Naive B cell (primary cell): ENCODE measurements at regions not wholly inside any gene's neighbourhood (a gene's known extent, or its start where the extent isn't known, plus 50 kb on each side); places are given as distances from the start of the nearest gene placed in this dataset.

Source experiments
- ATAC-seq, 2 donors: fragments of 150-1000 bp; cut with Tn5 transposase; 2 replicates each; pipeline ENCODE4 v1.10.0; 2021; ENCODE audit warnings: low read depth in 2 of 2, mild to moderate bottlenecking in 2 of 2, moderate library complexity in 2 of 2
- DNase-seq: peaks from one replicate; pipeline ENCODE4 v3.0.0; 2022
- H3K27ac Mint-ChIP-seq, 6 donors: one replicate each; pipeline ENCODE4 v1.8.0; 2020 to 2022; ENCODE audit warnings: mild to moderate bottlenecking in 6 of 6, mixed read lengths in 6 of 6, moderate library complexity in 5 of 6, inconsistent platforms in 2 of 6
- H3K27me3 Mint-ChIP-seq, 3 donors: one replicate each; pipeline ENCODE4 v1.8.0; 2021 to 2022; ENCODE audit warnings: mixed read lengths in 3 of 3, mild to moderate bottlenecking in 1 of 3
- H3K36me3 Mint-ChIP-seq, 2 donors: one replicate each; pipeline ENCODE4 v1.8.0; 2020 to 2022; ENCODE audit warnings: mixed read lengths in 2 of 2, inconsistent platforms in 1 of 2, mild to moderate bottlenecking in 1 of 2
- H3K4me1 Mint-ChIP-seq, 3 donors: one replicate each; pipeline ENCODE4 v1.8.0; 2020 to 2022; ENCODE audit warnings: mixed read lengths in 3 of 3, inconsistent platforms in 1 of 3, mild to moderate bottlenecking in 1 of 3, moderate library complexity in 1 of 3
- H3K4me3 Mint-ChIP-seq, 8 donors: one replicate each; pipeline ENCODE4 v1.8.0; 2020 to 2022; ENCODE audit warnings: mild to moderate bottlenecking in 8 of 8, mixed read lengths in 8 of 8, moderate library complexity in 8 of 8, inconsistent platforms in 2 of 8
- H3K9me3 Mint-ChIP-seq, 7 donors: one replicate each; pipeline ENCODE4 v1.8.0; 2020 to 2022; ENCODE audit warnings: mixed read lengths in 7 of 7, mild to moderate bottlenecking in 5 of 7, inconsistent platforms in 2 of 7, moderate library complexity in 1 of 7

DNA sequence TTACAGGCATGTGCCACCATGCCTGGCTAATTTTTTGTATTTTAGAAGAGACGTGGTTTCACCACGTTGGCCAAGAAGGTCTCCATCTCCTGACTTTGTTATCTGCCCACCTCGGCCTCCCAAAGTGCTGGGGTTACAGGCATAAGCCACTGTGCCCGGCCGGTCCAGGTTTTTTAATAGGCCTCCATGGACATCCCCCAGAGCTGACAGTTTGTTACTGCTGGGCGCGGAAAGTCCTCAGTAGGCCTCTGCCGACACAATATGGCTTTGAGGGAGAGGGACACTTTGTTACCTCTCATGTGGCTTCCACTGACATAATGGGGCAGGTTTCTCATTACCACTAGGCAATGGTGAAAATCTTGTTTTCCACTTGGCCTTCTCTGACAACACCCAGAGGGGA is 152.0 kb downstream of the WNT7A start:
- H3K27ac Mint-ChIP-seq = no peak overlapping the region
- peaks cover 0 to 8% of the 10 kb centered on the region in 2 donors for H3K36me3 Mint-ChIP-seq
- peaks cover 6 to 46% (median 16%) of the 10 kb centered on the region in 7 donors for H3K9me3 Mint-ChIP-seq
- H3K27me3 Mint-ChIP-seq = peaks cover 24 to 49% (median 42%) of the 10 kb centered on the region in 3 donors
- DNase-seq (no peak), ATAC-seq (no peak)
- H3K4me3 Mint-ChIP-seq = no peak overlapping the region
- no peaks in the 10 kb centered on the region for H3K4me1 Mint-ChIP-seq

DNA sequence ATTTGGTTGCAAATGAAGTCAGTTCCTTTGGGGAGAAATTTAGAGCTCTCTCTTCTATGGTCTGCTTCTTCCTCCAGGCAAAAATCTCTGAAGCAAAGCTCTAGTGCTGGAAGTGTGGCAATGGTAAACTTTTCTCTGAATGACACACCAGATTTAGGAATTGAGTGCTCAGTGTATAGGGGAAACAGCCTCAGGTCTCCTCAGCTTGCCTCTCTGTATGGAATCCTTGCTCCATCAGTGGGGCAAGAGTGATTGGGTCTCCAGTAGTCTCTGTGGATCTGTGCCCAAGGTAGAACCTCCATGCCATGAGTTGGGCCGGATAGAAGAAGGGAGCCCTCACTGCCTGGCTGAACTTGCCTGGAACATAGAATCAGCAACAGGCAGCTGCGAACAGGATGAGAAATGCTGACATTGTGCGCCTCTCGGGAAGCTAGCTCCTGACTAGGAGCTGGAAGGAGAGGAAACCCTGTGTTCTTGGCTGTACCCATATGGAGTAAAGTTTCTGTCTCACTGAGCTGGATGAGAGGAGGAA is 156.1 kb downstream of the WNT7A start:
- DNase-seq = no peak
- Mint-ChIP-seq H3K27me3 (peaks cover 0 to 14% (median 7%) of the 10 kb centered on the region in 3 donors), H3K4me1 (no peaks in the 10 kb centered on the region), H3K27ac (peak overlapping the region in 1 of 6 donors; percentile 17), H3K4me3 (no peak overlapping the region), H3K9me3 (peaks cover 11 to 40% (median 17%) of the 10 kb centered on the region in 7 donors), H3K36me3 (peaks cover 0 to 16% of the 10 kb centered on the region in 2 donors)
- no peak for ATAC-seq

DNA sequence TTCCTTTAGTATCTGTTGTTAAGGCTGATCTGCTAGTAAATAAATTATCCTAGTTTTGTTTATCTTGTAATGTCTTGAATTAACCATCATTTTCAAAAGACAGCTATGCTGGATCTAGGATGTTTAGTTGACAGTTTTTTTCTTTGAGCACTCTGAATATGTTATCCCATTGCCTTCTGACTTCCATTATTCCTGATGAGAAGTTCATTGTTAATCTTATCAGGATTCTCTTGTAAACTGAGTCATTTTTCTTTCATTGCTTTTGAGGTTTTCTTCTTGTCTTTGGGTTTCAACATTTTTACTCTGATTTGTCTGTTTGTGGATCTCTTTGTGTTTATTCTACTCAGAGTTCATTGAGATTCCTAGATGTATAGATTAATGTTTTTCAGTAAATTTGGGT is 157.7 kb downstream of the WNT7A start:
- DNase-seq (no peak), ATAC-seq (no peak)
- Mint-ChIP-seq H3K27ac (no peak overlapping the region), H3K4me1 (no peaks in the 10 kb centered on the region), H3K27me3 (peaks cover 0 to 6% (median 4%) of the 10 kb centered on the region in 3 donors), H3K36me3 (peaks cover 0 to 16% of the 10 kb centered on the region in 2 donors), H3K4me3 (no peak overlapping the region), H3K9me3 (peaks cover 11 to 40% (median 17%) of the 10 kb centered on the region in 7 donors)

DNA sequence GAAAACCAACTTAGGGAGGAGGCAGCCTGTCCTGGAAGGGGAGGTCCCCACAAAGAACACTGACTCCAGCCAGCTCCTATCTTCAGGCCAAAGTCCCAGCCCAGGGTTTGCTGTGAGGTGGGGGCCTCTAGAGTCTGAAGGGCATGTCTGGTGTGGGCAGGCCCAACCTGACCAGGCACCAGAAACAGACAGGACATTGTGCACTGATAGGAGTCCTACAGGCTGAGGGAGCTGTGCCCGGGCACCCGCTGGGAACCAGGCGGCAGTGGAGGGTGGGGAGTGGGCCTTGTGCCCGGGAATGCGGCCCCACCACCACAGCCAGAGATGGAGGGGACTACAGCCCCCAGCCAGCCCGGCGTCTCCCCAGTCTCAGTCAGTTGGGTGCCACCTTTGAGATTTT is 161.4 kb downstream of the WNT7A start:
- no peak for ATAC-seq
- no peak overlapping the region for H3K4me3 Mint-ChIP-seq
- no peaks in the 10 kb centered on the region for H3K4me1 Mint-ChIP-seq
- H3K36me3 Mint-ChIP-seq = peaks cover 0 to 14% of the 10 kb centered on the region in 2 donors
- H3K27me3 Mint-ChIP-seq = peaks cover 0 to 24% (median 19%) of the 10 kb centered on the region in 3 donors
- peaks cover 22 to 36% (median 26%) of the 10 kb centered on the region in 7 donors for H3K9me3 Mint-ChIP-seq
- no peak for DNase-seq
- no peak overlapping the region for H3K27ac Mint-ChIP-seq

DNA sequence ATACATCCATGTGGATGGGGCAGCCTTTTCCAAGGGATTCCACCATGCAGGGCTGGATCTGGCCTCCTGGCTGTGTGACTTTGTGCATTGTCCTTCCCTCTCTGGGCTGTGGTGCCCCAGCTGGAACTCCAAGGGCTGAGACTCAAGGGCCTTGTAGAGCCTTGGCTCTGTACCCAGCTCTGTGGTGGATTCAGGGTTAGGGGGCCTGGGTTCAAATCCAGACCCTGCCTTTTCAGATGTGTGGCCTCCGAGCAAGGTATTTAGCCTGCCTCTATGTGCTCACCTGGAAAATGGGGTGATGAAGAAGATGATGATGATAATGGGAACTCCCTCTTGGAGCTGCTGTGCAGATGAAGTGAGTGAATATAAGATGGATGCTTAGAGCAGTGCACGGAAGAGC is 161.9 kb downstream of the WNT7A start:
- Mint-ChIP-seq H3K36me3 (peaks cover 0 to 9% of the 10 kb centered on the region in 2 donors), H3K27ac (no peak overlapping the region)
- ATAC-seq = no peak

DNA sequence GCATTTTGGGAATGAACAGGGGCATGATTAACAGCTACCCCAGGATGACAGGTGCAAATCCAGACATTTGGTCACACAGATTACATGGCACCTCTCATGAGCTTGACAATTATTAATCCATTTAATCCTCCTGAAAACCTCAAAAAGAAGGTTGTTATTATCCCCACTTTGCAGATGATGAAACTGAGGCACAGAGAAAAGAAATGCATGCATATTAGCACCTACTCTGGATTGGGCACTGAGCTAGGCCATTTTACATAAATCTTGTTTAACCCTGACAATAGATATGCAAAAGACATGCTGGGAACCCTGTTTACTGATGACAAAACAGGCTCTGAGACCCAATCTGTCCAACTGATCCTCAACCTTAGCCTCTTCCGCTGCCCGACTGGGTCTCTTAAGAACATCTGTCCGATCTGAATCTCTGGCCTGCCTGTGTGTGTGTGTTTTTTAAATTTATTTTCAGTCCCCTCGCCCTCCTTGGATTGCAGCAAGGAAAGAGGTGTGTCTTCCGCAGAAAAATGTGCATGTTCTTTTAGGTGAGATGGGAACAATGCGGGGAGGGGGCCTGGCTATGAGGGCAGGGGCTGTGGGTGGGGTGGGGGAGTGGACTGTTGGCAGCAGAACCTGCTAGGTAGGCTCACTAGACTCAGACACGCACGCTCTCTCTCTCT is 162.5 kb downstream of the WNT7A start:
- no peaks in the 10 kb centered on the region for H3K4me1 Mint-ChIP-seq
- H3K9me3 Mint-ChIP-seq = peaks cover 21 to 29% (median 26%) of the 10 kb centered on the region in 7 donors
- H3K36me3 Mint-ChIP-seq = peaks cover 0 to 3% of the 10 kb centered on the region in 2 donors
- peak overlapping the region in 1 of 6 donors; percentile 53 for H3K27ac Mint-ChIP-seq
- H3K27me3 Mint-ChIP-seq = peaks cover 0 to 35% (median 26%) of the 10 kb centered on the region in 3 donors
- ATAC-seq (no peak), DNase-seq (no peak)
- no peak overlapping the region for H3K4me3 Mint-ChIP-seq

More for the DNA sequence above, 161.9 kb downstream of the WNT7A start:
- peaks cover 0 to 28% (median 21%) of the 10 kb centered on the region in 3 donors for H3K27me3 Mint-ChIP-seq
- H3K4me1 Mint-ChIP-seq = no peaks in the 10 kb centered on the region
- no peak overlapping the region for H3K4me3 Mint-ChIP-seq
- DNase-seq = no peak
- peaks cover 22 to 31% (median 26%) of the 10 kb centered on the region in 7 donors for H3K9me3 Mint-ChIP-seq

DNA sequence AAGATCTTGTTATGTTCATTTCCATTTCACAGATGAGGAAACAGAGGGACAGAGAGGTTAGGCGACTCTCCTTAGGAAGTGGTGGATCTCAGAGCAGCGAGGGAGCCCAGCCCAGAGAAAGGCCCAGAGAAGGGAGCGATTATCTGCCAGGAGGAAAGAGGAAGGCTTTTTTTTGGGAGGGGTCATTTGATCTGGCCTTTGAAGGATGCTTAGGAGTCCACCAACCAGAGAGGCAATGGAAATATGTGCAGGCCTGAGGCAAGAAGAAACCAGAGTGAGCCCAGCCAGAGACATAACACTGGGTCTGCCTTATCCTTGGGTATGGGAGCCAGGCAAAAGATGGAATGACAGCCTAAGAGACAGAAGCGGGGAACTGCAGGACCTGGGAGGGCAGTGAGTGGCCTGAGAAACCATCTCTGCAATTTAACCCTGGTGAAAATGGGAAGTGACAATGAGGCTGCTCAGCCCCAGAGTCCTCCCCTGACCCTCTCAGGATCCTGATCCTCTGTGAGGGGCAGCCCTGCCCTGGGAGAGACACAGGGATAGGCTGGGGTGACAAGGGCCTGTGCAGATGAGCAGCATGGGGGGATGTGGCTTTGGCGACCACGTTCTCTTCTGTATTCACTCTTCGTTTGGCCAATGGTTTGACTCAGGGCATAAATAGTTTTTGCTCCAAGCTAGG is 163.2 kb downstream of the WNT7A start:
- peaks cover 21 to 30% (median 26%) of the 10 kb centered on the region in 7 donors for H3K9me3 Mint-ChIP-seq
- ATAC-seq = no peak
- no peak overlapping the region for H3K4me3 Mint-ChIP-seq
- no peak for DNase-seq
- H3K4me1 Mint-ChIP-seq = no peaks in the 10 kb centered on the region
- H3K36me3 Mint-ChIP-seq = no peaks in the 10 kb centered on the region
- H3K27me3 Mint-ChIP-seq = peaks cover 0 to 41% (median 32%) of the 10 kb centered on the region in 3 donors
- H3K27ac Mint-ChIP-seq = peak overlapping the region in 2 of 6 donors; percentile 53 to 62

DNA sequence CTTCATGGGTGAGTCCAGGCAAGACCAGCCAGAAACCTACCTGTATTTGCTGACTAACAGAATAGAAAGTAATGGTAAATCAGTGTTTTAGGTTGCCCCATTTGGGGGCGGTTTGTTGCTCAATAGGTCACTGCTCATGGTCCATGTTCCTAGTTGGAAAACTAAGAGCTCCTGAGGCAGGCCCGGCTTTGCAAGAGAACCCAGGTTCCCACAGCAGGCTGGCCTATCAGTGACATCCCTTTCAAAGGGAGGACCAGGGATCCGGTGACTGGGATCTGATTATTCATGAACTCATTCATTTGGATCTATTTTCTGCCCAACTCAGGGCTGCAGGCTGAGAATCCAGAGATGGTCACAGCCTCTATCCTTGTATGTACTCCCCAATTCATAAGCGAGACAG is 163.9 kb downstream of the WNT7A start:
- H3K9me3 Mint-ChIP-seq = peaks cover 28 to 36% (median 30%) of the 10 kb centered on the region in 7 donors
- H3K27me3 Mint-ChIP-seq = peaks cover 0 to 49% (median 40%) of the 10 kb centered on the region in 3 donors
- no peaks in the 10 kb centered on the region for H3K4me1 Mint-ChIP-seq
- ATAC-seq (no peak), DNase-seq (no peak)
- H3K27ac Mint-ChIP-seq = no peak overlapping the region
- peaks cover 0 to 4% of the 10 kb centered on the region in 2 donors for H3K36me3 Mint-ChIP-seq
- no peak overlapping the region for H3K4me3 Mint-ChIP-seq

DNA sequence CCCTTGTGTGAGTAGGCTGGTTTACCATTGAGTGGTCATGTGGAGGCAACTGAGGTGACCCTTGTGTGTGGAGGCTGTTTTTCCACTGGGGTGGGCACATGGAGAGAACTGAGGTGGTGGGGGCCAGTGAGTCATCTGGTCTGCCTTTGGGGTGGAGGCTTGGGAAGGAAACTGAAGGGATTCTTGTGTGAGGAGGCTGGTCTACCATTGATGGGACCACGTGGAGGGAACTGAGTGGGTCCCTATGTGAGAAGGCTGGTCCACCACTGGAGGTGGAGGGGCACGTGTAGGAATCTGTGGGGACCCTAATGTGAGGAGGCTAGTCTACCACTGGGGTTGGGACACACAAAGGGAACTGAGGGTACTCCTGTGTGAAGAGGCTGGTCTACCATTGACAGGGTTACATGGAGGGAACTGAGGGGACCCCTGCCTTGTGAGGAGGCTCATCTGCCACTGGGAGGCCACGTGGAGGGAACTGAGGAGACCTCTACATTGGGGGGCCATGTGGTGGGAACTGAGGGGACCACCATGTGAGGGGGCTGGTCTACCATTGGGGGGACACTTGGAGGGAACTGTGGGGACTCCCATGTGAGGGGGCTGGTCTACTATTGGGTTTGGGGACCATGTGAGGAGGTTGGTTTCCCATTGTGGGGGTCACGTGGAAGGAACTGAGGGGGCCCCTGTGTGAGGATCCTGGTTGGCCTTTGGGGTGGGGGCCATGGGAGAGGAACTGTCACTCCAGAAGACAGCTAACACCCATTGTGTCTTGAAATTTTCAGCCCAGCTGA is 164.5 kb downstream of the WNT7A start:
- H3K9me3 Mint-ChIP-seq = peaks cover 31 to 41% (median 36%) of the 10 kb centered on the region in 7 donors
- DNase-seq = no peak
- H3K4me1 Mint-ChIP-seq = no peaks in the 10 kb centered on the region
- no peak overlapping the region for H3K4me3 Mint-ChIP-seq
- ATAC-seq = no peak
- no peak overlapping the region for H3K27ac Mint-ChIP-seq
- peaks cover 2 to 55% (median 46%) of the 10 kb centered on the region in 3 donors for H3K27me3 Mint-ChIP-seq
- H3K36me3 Mint-ChIP-seq = peaks cover 0 to 10% of the 10 kb centered on the region in 2 donors

DNA sequence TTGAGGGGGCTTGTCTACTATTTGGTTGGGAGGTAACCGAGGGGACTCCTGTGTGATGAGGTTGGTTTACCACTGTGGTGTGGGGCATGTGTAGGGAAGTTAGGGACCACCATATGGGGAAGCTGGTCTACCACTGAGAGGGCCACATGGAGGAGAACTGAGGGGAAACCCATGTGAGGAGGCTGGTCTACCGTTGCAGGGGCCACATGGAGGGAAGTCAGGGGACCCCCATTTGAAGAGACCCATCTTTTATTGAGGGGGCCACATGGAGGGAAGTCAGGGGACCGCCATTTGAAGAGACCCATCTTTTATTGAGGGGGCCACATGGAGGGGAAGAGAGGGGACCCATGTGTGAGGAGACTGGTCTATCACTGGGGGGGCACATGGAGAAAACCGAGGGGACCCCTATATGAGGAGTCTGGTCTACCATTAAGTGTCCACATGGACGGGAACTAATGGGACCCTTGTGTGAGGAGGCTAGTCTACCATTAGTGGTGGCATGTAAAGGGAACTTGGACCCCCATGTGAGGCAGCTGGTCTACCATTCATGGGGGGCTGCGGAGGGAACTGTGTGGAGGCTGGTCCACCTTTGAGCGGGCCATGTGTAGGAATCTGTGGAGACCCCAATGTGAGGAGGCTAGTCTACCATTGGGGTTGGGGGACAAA is 165.5 kb downstream of the FBLN2 start:
- Mint-ChIP-seq H3K36me3 (peaks cover 0 to 19% of the 10 kb centered on the region in 2 donors), H3K4me1 (no peaks in the 10 kb centered on the region), H3K27me3 (peaks cover 4 to 64% (median 55%) of the 10 kb centered on the region in 3 donors), H3K9me3 (peaks cover 37 to 51% (median 42%) of the 10 kb centered on the region in 7 donors), H3K27ac (no peak overlapping the region), H3K4me3 (no peak overlapping the region)
- no peak for DNase-seq
- ATAC-seq = no peak

DNA sequence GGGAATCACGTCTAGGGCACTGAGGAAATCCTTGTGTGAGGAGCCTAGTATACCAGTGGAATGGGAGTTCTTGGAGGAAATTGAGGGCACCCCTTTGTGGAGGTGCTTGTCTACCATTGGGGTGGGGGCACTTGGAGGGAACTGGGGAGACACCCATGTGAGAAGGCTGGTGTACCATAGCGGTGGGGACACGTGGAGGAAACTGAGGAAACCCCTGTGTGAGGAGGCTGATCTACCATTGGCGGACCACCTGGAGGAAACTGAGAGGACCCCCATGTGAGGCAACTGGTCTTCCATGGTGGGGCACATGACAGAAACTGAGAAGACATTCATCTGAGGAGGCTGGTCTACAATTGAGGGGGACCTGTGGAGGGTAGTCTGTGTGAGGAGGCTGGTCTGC is 164.5 kb downstream of the FBLN2 start:
- H3K36me3 Mint-ChIP-seq = peaks cover 0 to 26% of the 10 kb centered on the region in 2 donors
- H3K27me3 Mint-ChIP-seq = peaks cover 4 to 74% (median 65%) of the 10 kb centered on the region in 3 donors
- H3K27ac Mint-ChIP-seq = no peak overlapping the region
- peaks cover 37 to 61% (median 51%) of the 10 kb centered on the region in 7 donors for H3K9me3 Mint-ChIP-seq
- DNase-seq (no peak), ATAC-seq (no peak)
- H3K4me3 Mint-ChIP-seq = no peak overlapping the region
- no peaks in the 10 kb centered on the region for H3K4me1 Mint-ChIP-seq

DNA sequence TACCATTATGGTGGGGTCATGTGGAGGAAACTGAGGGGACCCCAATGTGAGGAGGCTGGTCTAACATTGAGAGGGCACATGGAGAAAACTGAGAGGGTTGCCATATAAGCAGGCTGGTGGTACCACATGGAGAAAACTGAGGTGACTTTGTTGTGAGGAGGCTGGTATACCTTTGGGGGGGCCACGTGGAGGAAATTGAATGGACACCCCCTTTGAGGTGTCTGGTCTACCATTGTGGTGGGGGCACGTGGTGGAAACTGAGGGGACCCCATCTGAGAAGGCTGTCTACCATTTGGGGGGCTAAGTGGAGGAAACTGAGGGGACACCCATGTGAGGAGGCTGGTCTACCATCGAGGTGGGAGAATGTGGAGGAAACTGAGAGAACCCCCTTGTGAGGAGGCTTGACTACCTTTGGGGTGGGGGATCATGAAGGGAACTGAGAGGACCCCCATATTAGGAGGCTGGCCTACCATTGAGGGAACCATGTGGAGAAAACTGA is 163.8 kb downstream of the FBLN2 start:
- peaks cover 4 to 81% (median 72%) of the 10 kb centered on the region in 3 donors for H3K27me3 Mint-ChIP-seq
- no peak for DNase-seq
- H3K4me3 Mint-ChIP-seq = no peak overlapping the region
- no peak overlapping the region for H3K27ac Mint-ChIP-seq
- peaks cover 0 to 27% of the 10 kb centered on the region in 2 donors for H3K36me3 Mint-ChIP-seq
- no peaks in the 10 kb centered on the region for H3K4me1 Mint-ChIP-seq
- H3K9me3 Mint-ChIP-seq = peaks cover 37 to 67% (median 57%) of the 10 kb centered on the region in 7 donors
- no peak for ATAC-seq
